GM12878 (cell line): ENCODE measurements at regions not wholly inside any gene's neighbourhood (a gene's known extent, or its start where the extent isn't known, plus 50 kb on each side); places are given as distances from the start of the nearest gene placed in this dataset.
"Not testable (repeated sequence)": the region's sequence is repeated elsewhere in the genome, so short reads cannot be mapped to it uniquely, and the experiment has no call there.

ENCODE experiments used
- ATAC-seq: fragments of 200-7000 bp; cut with Tn5 transposase; 3 replicates; pipeline ENCODE4 v1.9.1; 2020; ENCODE audit warnings: mild to moderate bottlenecking, moderate library complexity
- BruUV-seq: library from RNA; stranded (reverse); fragments of 400-500 nt; replicated peaks from 2 replicates; lab custom pipeline; 2021; lab: Mats Ljungman, UMichigan
- CTCF ChIA-PET: fragments of 300-600 bp; sonication (Branson Sonifier 250); formaldehyde crosslinking; extraction: SDS; loops from one replicate; lab custom pipeline; 2021; ENCODE audit warnings: inconsistent platforms; lab: Yijun Ruan, JAX
- POLR2A ChIA-PET: fragments of 350-600 bp; formaldehyde crosslinking; extraction: SDS; loops from one replicate; lab custom pipeline; 2021; ENCODE audit warnings: inconsistent platforms; lab: Charles Lee
- RAD21 ChIA-PET: fragments of 300-600 bp; sonication (Branson Sonifier 250); formaldehyde crosslinking; loops from one replicate; lab custom pipeline; 2023; ENCODE audit warnings: antibody characterized with exemption; ENCODE audit not compliant: unreplicated experiment; lab: Charles Lee
- SMC1A ChIA-PET: fragments of 300-600 bp; sonication (Branson Sonifier 250); formaldehyde crosslinking; loops from one replicate; lab custom pipeline; 2023; ENCODE audit not compliant: unreplicated experiment, uncharacterized antibody; lab: Charles Lee
- DNase-seq: peaks from one replicate; pipeline ENCODE4 v3.0.0-alpha.2; 2011; ENCODE audit warnings: low read depth, low spot score
- FAIRE-seq: peaks from 3 replicates; lab custom pipeline; 2011; peaks lifted over from hg19 to GRCh38; lab: Jason Lieb, UNC
- H2AFZ ChIP-seq: 2 replicates; pipeline ENCODE4 v1.6.0; 2011; ENCODE audit warnings: low read depth, low read length, control low read depth; ENCODE audit not compliant: control insufficient read depth
- H3K27ac ChIP-seq: 2 replicates; pipeline ENCODE4 v1.5.1; 2011; ENCODE audit warnings: control low read depth; ENCODE audit not compliant: control insufficient read depth, insufficient read depth
- H3K27me3 ChIP-seq, 2 experiments: replicated peaks in 1 of 2; 2 replicates each; pipeline versions ENCODE4 v1.6.0 to v1.6.1; 2011; ENCODE audit warnings: low read length in 1 of 2; ENCODE audit not compliant: control insufficient read depth in 2 of 2, insufficient read depth in 2 of 2
- H3K36me3 ChIP-seq, 2 experiments: 2 replicates each; pipeline ENCODE4 v1.5.1; 2011; ENCODE audit warnings: low read length in 1 of 2; ENCODE audit not compliant: control insufficient read depth in 2 of 2, insufficient read depth in 2 of 2
- H3K4me1 ChIP-seq: 2 replicates; pipeline ENCODE4 v1.6.1; 2011; ENCODE audit warnings: mild to moderate bottlenecking, low read length, moderate library complexity, mixed read lengths; ENCODE audit not compliant: control insufficient read depth, insufficient read depth
- H3K4me2 ChIP-seq: 2 replicates; pipeline ENCODE4 v1.6.0; 2011; ENCODE audit warnings: control low read depth; ENCODE audit not compliant: control insufficient read depth, insufficient read depth
- H3K4me3 ChIP-seq: fragments of 200-600 bp; sonication (generic); 2 replicates; pipeline ENCODE4 v1.5.1; 2016
- H3K79me2 ChIP-seq: 2 replicates; pipeline ENCODE4 v1.6.0; 2011; ENCODE audit warnings: low read length; ENCODE audit not compliant: control insufficient read depth, insufficient read depth
- H3K9ac ChIP-seq: 2 replicates; pipeline ENCODE4 v1.8.0; 2011; ENCODE audit warnings: low read length, control low read depth, mixed read lengths; ENCODE audit not compliant: control insufficient read depth, insufficient read depth
- H3K9me3 ChIP-seq: replicated peaks from 3 replicates; pipeline ENCODE4 v1.5.1; 2011; ENCODE audit warnings: mild to moderate bottlenecking, low read length; ENCODE audit not compliant: control insufficient read depth, insufficient read depth
- H4K20me1 ChIP-seq: 2 replicates; pipeline ENCODE4 v1.6.0; 2011; ENCODE audit not compliant: control insufficient read depth, insufficient read depth
- JUND ChIP-seq: IDR thresholded peaks from 2 replicates; pipeline ENCODE4 v1.6.1; 2012; ENCODE audit warnings: low read depth, mild to moderate bottlenecking, low read length, improper control_type of control experiment, moderate library complexity
- NFYB ChIP-seq: IDR thresholded peaks from 2 replicates; pipeline ENCODE4 v1.6.1; 2011; ENCODE audit warnings: low read depth, mild to moderate bottlenecking, low read length, improper control_type of control experiment, moderate library complexity; ENCODE audit not compliant: insufficient read depth
- WGBS: methylation state at CpG from one replicate; pipeline ENCODE4 v1.1.6; 2016; ENCODE audit warnings: low lambda C conversion rate; ENCODE audit not compliant: insufficient replicate concordance, insufficient coverage; ENCODE audit errors: missing lambda C conversion rate; 5-methylcytosine and 5-hydroxymethylcytosine counted together
- in situ Hi-C: fragments of 300-500 bp; cut with MboI; formaldehyde crosslinking; loops from 9 replicates; pipeline ENCODE4 v1.14.3; 2018; ENCODE audit warnings: mixed read lengths
- intact Hi-C: fragments of 100-400 bp; cut with micrococcal nuclease; formaldehyde crosslinking; loops from one replicate; pipeline ENCODE4 v1.14.2; 2022; ENCODE audit not compliant: unreplicated experiment
- TF ChIP-seq, protein P1 (sequence below): fragments of 450-650 bp; IDR thresholded peaks from 2 replicates; pipeline ENCODE4 v1.6.1; 2014; ENCODE audit warnings: mild to moderate bottlenecking

DNA sequence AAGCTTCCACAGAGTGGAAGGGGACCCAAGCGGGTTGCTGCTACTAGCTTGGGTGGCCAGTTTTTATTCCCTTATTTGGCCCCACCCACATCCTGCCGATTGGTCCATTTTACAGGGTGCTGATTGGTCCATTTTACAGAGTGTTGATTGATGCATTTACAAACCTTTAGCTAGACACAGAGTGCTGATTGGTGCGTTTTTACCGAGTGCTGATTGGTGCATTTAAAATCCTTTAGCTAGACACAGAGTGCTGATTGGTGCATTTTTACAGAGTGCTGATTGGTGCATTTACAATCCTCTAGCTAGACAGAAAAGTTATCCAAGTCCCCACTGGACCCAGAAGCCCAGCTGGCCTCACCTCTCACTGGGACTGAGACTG lies 187.0 kb upstream of the KCNMB2 start:
- RAD21 ChIA-PET, H3K4me1 ChIP-seq, H3K4me3 ChIP-seq: not testable (repeated sequence)
- TF ChIP-seq NFYB, result peak; percentile 70
- TF ChIP-seq, all 136 proteins: peak for 1; not testable (repeated sequence) for 135
- H3K27me3 ChIP-seq, H4K20me1 ChIP-seq, FAIRE-seq, H3K9ac ChIP-seq, H3K4me2 ChIP-seq, ATAC-seq, DNase-seq, H3K9me3 ChIP-seq, CTCF ChIA-PET, H3K36me3 ChIP-seq, SMC1A ChIA-PET, BruUV-seq, H2AFZ ChIP-seq, in situ Hi-C loops, H3K79me2 ChIP-seq, H3K27ac ChIP-seq, intact Hi-C loops: not testable (repeated sequence)
- POLR2A ChIA-PET, result interaction anchor here (0.7 kb wide), 1 partner anchor 114 kb away, joined by 3 read pairs; no protein-coding TSS in a partner anchor
- 83% methylated on average over 4 of the region's 4 CpGs for WGBS

DNA sequence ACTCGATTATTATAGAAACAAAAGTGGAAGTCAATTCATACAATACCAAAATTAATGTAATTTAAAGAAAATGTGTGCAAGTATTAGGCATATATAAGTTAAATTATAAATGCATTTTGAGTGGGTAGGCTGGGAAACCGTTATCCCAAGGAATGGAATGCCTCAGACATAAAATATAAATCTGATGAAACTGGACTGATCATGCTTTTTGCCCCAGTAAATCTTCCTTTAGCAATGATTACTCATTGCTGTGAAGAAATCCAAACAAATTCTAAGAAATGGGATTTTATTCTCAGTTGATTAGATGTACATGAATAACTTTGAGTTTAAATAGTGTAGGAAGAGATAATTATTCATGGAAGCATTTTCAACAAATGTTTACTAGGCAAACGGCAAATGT lies 185.5 kb upstream of the KCNMB2 start:
- RAD21 ChIA-PET, result no interaction called here
- SMC1A ChIA-PET, result no interaction called here
- POLR2A ChIA-PET, result no interaction called here
- DNase-seq (no peak), FAIRE-seq (no peak), ATAC-seq (no peak)
- Histone ChIP-seq H3K4me2 (no peak overlapping the region), H3K27ac (no peak overlapping the region), H3K27me3 (0 out of 4 replicates have a peak, but pooled peaks cover 0 to 3% of the 10 kb centered on the region in 2 experiments), H3K9me3 (no peaks in the 10 kb centered on the region), H4K20me1 (no peaks in the 10 kb centered on the region), H3K4me1 (no peaks in the 10 kb centered on the region), H3K36me3 (no peaks in the 10 kb centered on the region), H3K9ac (no peak overlapping the region), H2AFZ (no peak overlapping the region), H3K79me2 (no peaks in the 10 kb centered on the region), H3K4me3 (no peak overlapping the region)
- in situ Hi-C loops (no loop called here), intact Hi-C loops (no loop called here)
- TF ChIP-seq JUND, result no peak
- TF ChIP-seq, protein P1, sequence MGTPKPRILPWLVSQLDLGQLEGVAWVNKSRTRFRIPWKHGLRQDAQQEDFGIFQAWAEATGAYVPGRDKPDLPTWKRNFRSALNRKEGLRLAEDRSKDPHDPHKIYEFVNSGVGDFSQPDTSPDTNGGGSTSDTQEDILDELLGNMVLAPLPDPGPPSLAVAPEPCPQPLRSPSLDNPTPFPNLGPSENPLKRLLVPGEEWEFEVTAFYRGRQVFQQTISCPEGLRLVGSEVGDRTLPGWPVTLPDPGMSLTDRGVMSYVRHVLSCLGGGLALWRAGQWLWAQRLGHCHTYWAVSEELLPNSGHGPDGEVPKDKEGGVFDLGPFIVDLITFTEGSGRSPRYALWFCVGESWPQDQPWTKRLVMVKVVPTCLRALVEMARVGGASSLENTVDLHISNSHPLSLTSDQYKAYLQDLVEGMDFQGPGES, result no peak
- CTCF ChIA-PET, result no interaction called here
- 20% methylated on average over 3 of the region's 3 CpGs for WGBS
- no TSS peak for BruUV-seq
